ENCODE measurements at regions not wholly inside any gene's neighbourhood (a gene's known extent, or its start where the extent isn't known, plus 50 kb on each side); places are given as distances from the start of the nearest gene placed in this dataset.

- TF ChIP-seq, protein P1, sequence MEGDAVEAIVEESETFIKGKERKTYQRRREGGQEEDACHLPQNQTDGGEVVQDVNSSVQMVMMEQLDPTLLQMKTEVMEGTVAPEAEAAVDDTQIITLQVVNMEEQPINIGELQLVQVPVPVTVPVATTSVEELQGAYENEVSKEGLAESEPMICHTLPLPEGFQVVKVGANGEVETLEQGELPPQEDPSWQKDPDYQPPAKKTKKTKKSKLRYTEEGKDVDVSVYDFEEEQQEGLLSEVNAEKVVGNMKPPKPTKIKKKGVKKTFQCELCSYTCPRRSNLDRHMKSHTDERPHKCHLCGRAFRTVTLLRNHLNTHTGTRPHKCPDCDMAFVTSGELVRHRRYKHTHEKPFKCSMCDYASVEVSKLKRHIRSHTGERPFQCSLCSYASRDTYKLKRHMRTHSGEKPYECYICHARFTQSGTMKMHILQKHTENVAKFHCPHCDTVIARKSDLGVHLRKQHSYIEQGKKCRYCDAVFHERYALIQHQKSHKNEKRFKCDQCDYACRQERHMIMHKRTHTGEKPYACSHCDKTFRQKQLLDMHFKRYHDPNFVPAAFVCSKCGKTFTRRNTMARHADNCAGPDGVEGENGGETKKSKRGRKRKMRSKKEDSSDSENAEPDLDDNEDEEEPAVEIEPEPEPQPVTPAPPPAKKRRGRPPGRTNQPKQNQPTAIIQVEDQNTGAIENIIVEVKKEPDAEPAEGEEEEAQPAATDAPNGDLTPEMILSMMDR (IDR thresholded peaks at IDR 0.05) = no peak
- TF ChIP-seq EP300 (IDR thresholded peaks at IDR 0.05) = no peak
- TF ChIP-seq POLR2A (IDR thresholded peaks at IDR 0.05) = no peak
- H3K9me3 ChIP-seq = no peaks in the 10 kb centered on the region
- intact Hi-C loops (cut with DNase I) = no loop called here
- no peaks in the 10 kb centered on the region for H3K4me1 ChIP-seq (ENCODE audit: insufficient read depth)
- H3K4me3 ChIP-seq = no peak overlapping the region
- WGBS, 3 donors = 7 to 17% (median 8%) methylated on average over 2 of the region's 2 CpGs
- no peaks in the 10 kb centered on the region for H3K36me3 ChIP-seq
- H3K27me3 ChIP-seq = no peaks in the 10 kb centered on the region
- H3K27ac ChIP-seq = no peak overlapping the region
- no peak for DNase-seq
These were observed 597.1 kb downstream of the RPL10L start for GRCh38 chr14:46054526-46054925.

DNA sequence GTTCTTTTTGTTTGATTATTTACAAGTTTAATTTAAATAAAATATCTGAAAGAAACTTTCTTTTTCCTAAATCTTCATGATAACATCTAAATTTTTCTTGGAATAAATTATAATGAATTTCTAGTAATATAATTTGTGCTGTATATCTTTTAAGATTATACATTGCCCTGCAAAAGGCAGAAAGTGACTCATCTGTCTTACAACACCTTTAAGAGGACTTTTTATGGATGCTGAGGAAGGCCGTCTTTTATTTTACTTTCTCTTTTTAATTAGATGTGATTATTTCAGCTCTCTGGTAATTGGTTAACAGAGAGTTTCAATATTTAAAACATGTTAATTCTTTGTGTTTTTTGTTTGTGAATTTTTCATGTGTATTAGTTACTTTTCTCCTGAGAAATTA is 598.4 kb downstream of the RPL10L start:
- Histone ChIP-seq H3K4me3 (no peak overlapping the region), H3K27me3 (no peaks in the 10 kb centered on the region), H3K4me1 (ENCODE audit: insufficient read depth) (no peaks in the 10 kb centered on the region), H3K36me3 (no peaks in the 10 kb centered on the region), H3K27ac (no peak overlapping the region), H3K9me3 (no peaks in the 10 kb centered on the region)
- no peak for DNase-seq
- intact Hi-C loops (cut with DNase I) = no loop called here
- 84 to 90% (median 87%) methylated on average over 1 of the region's 1 CpG for WGBS, 3 donors
- TF ChIP-seq, protein P1 (IDR thresholded peaks at IDR 0.05) = no peak
- TF ChIP-seq POLR2A (IDR thresholded peaks at IDR 0.05) = no peak
- TF ChIP-seq EP300 (IDR thresholded peaks at IDR 0.05) = no peak

DNA sequence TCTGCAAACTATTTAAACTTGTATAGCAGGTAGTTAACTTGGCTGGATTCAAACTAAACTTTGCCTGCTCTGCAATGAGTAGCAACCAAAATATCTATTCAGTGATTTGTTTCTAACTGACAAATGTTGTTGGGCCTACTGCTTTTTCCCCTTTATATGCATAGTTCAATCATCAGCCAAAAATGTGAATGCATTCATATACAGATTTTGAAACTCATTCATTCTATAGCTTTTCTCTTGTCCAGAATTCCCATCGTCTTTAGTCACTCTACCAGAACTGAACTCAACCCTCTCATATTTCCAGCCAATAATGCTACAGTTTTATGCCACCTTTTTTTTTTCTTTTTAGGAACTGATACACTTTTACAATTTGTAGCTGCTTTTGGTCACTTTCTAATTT is 599.8 kb downstream of the RPL10L start:
- WGBS, 3 donors = 92% methylated on average over 1 of the region's 1 CpG
- TF ChIP-seq, protein P1 (IDR thresholded peaks at IDR 0.05) = no peak
- no peak for TF ChIP-seq EP300 (IDR thresholded peaks at IDR 0.05)
- intact Hi-C loops (cut with DNase I) = no loop called here
- no peak for DNase-seq
- H3K36me3 ChIP-seq = no peaks in the 10 kb centered on the region
- H3K4me3 ChIP-seq = no peak overlapping the region
- H3K27me3 ChIP-seq = no peaks in the 10 kb centered on the region
- H3K9me3 ChIP-seq = no peaks in the 10 kb centered on the region
- H3K4me1 ChIP-seq (ENCODE audit: insufficient read depth) = no peaks in the 10 kb centered on the region
- H3K27ac ChIP-seq = no peak overlapping the region

DNA sequence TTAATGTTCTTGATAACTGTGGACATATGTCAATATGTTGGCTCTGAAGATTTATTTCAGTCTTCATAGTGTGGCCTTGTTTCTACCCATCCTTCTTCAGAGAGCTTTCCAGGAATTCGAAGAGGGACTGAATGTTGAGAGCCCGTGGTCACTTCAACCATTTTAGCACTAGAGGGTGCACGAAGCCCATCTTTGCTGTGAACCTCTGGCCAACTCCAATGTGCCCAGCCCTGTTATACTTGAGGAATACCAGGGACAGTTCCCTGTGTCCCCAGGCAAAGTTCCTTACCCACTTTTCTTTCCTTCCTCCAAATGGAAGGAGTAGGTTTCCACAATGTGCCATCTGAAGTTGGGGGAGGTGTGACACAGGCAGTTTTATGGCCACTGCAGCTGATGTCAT is 603.5 kb downstream of the RPL10L start:
- Histone ChIP-seq H3K4me3 (no peak overlapping the region), H3K27ac (no peak overlapping the region), H3K4me1 (ENCODE audit: insufficient read depth) (no peaks in the 10 kb centered on the region), H3K9me3 (no peaks in the 10 kb centered on the region), H3K27me3 (no peaks in the 10 kb centered on the region), H3K36me3 (no peaks in the 10 kb centered on the region)
- WGBS, 3 donors = 52 to 64% (median 54%) methylated on average over 3 of the region's 3 CpGs
- TF ChIP-seq, protein P1 (IDR thresholded peaks at IDR 0.05) = no peak
- TF ChIP-seq POLR2A (IDR thresholded peaks at IDR 0.05) (no peak), EP300 (IDR thresholded peaks at IDR 0.05) (no peak)
- DNase-seq = no peak
- intact Hi-C loops (cut with DNase I) = no loop called here

DNA sequence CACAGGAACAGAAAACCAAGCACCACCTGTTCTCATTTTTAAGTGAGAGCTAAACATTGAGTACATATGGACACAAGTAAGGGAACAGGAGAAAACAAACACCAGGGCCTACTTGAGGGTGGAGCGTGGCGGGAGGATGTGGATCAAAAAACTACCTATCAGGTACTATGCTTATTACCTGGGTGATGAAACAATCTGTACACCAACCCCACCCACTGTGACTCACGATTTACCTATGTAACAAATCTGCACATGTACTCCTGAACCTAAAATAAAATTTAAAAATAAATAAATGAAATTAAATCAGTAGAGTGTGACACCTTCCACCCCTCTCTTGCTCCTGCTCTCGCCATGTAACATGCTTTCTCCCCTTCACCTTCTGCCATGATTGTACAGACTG is 615.5 kb downstream of the RPL10L start:
- TF ChIP-seq POLR2A (IDR thresholded peaks at IDR 0.05) (no peak), EP300 (IDR thresholded peaks at IDR 0.05) (no peak)
- TF ChIP-seq, protein P1 (IDR thresholded peaks at IDR 0.05) = no peak
- H3K36me3 ChIP-seq = no peaks in the 10 kb centered on the region
- no peak for DNase-seq
- H3K4me1 ChIP-seq (ENCODE audit: insufficient read depth) = no peaks in the 10 kb centered on the region
- intact Hi-C loops (cut with DNase I) = no loop called here
- H3K27me3 ChIP-seq = no peaks in the 10 kb centered on the region
- WGBS, 3 donors = 90 to 93% (median 92%) methylated on average over 4 of the region's 4 CpGs
- no peaks in the 10 kb centered on the region for H3K9me3 ChIP-seq
- no peak overlapping the region for H3K27ac ChIP-seq
- H3K4me3 ChIP-seq = no peak overlapping the region

All from ovary (tissue), 7 donors.